ENCODE measurements at regions not wholly inside any gene's neighbourhood (a gene's known extent, or its start where the extent isn't known, plus 50 kb on each side); places are given as distances from the start of the nearest gene placed in this dataset.
"Not testable (repeated sequence)": the region's sequence is repeated elsewhere in the genome, so short reads cannot be mapped to it uniquely, and the experiment has no call there.

GRCh38 chr22:47615051-47615450 lies 852.6 kb downstream of the TBC1D22A start:
- DNase-seq: peak; percentile 48
- peaks cover 0 to 46% (median 0%) of the 10 kb centered on the region in 7 donors for H3K27me3 ChIP-seq (replicated peaks in 1 of 7)
- H3K4me3 ChIP-seq: no peak overlapping the region
- TF ChIP-seq POLR2A (IDR thresholded peaks at IDR 0.05): no peak
- TF ChIP-seq CTCF (IDR thresholded peaks at IDR 0.05 in 8 of 11, conservative IDR thresholded peaks at IDR 0.05 in 3 of 11): no peak
- no peak for TF ChIP-seq POLR2AphosphoS5 (IDR thresholded peaks at IDR 0.05)
- H3K27ac ChIP-seq: no peak overlapping the region
- no peaks in the 10 kb centered on the region for H3K4me1 ChIP-seq
- intact Hi-C loops (cut with DNase I; ENCODE audit: low total_unique reads): no loop called here
- H3K9me3 ChIP-seq: peaks cover 0 to 4% (median 0%) of the 10 kb centered on the region in 8 donors
- 77 to 89% (median 84%) methylated on average over 10 of the region's 10 CpGs for WGBS, 5 donors
- H3K36me3 ChIP-seq: no peaks in the 10 kb centered on the region

- Histone ChIP-seq H3K27me3 (replicated peaks in 1 of 7) (peaks cover 0 to 49% (median 0%) of the 10 kb centered on the region in 7 donors), H3K27ac (no peak overlapping the region), H3K4me3 (no peak overlapping the region), H3K36me3 (no peaks in the 10 kb centered on the region), H3K4me1 (no peaks in the 10 kb centered on the region), H3K9me3 (peaks cover 0 to 10% (median 0%) of the 10 kb centered on the region in 8 donors)
- 86 to 91% (median 89%) methylated on average over 13 of the region's 13 CpGs for WGBS, 5 donors
- intact Hi-C loops (cut with DNase I; ENCODE audit: low total_unique reads): no loop called here
- DNase-seq: peak; percentile 51
- TF ChIP-seq CTCF (IDR thresholded peaks at IDR 0.05 in 8 of 11, conservative IDR thresholded peaks at IDR 0.05 in 3 of 11) (no peak), POLR2AphosphoS5 (IDR thresholded peaks at IDR 0.05) (no peak), POLR2A (IDR thresholded peaks at IDR 0.05) (no peak)
Observed at GRCh38 chr22:47613606-47614350, 851.3 kb downstream of the TBC1D22A start.

GRCh38 chr22:47613181-47613580 lies 850.7 kb downstream of the TBC1D22A start:
- WGBS, 5 donors: 68 to 75% (median 71%) methylated on average over 11 of the region's 11 CpGs
- peak; percentile 46 for DNase-seq
- H3K27me3 ChIP-seq (replicated peaks in 1 of 7): peaks cover 0 to 50% (median 0%) of the 10 kb centered on the region in 7 donors
- H3K4me1 ChIP-seq; intact Hi-C loops (cut with DNase I; ENCODE audit: low total_unique reads); H3K36me3 ChIP-seq; H3K4me3 ChIP-seq; H3K27ac ChIP-seq: not testable (repeated sequence)
- peaks cover 0 to 10% (median 0%) of the 10 kb centered on the region in 8 donors for H3K9me3 ChIP-seq

- no peak overlapping the region for H3K27ac ChIP-seq
- peaks cover 0 to 49% (median 0%) of the 10 kb centered on the region in 7 donors for H3K27me3 ChIP-seq (replicated peaks in 1 of 7)
- TF ChIP-seq POLR2AphosphoS5 (IDR thresholded peaks at IDR 0.05): no peak
- no peak for TF ChIP-seq POLR2A (IDR thresholded peaks at IDR 0.05)
- peak; percentile 28 for DNase-seq
- intact Hi-C loops (cut with DNase I; ENCODE audit: low total_unique reads): no loop called here
- H3K4me3 ChIP-seq: no peak overlapping the region
- H3K9me3 ChIP-seq: peaks cover 0 to 10% (median 0%) of the 10 kb centered on the region in 8 donors
- WGBS, 5 donors: 70 to 83% (median 82%) methylated on average over 17 of the region's 17 CpGs
- no peaks in the 10 kb centered on the region for H3K4me1 ChIP-seq
- no peaks in the 10 kb centered on the region for H3K36me3 ChIP-seq
Observed at GRCh38 chr22:47612311-47612910, 850.0 kb downstream of the TBC1D22A start.

- Histone ChIP-seq H3K36me3 (no peaks in the 10 kb centered on the region), H3K27ac (no peak overlapping the region), H3K4me1 (no peaks in the 10 kb centered on the region), H3K9me3 (peaks cover 0 to 10% (median 0%) of the 10 kb centered on the region in 8 donors), H3K4me3 (no peak overlapping the region), H3K27me3 (replicated peaks in 1 of 7) (peaks cover 0 to 49% (median 0%) of the 10 kb centered on the region in 7 donors)
- intact Hi-C loops (cut with DNase I; ENCODE audit: low total_unique reads): no loop called here
- peak; percentile 36 for DNase-seq
- TF ChIP-seq POLR2A (IDR thresholded peaks at IDR 0.05): no peak
- TF ChIP-seq POLR2AphosphoS5 (IDR thresholded peaks at IDR 0.05): no peak
- TF ChIP-seq CTCF (IDR thresholded peaks at IDR 0.05 in 8 of 11, conservative IDR thresholded peaks at IDR 0.05 in 3 of 11): no peak
- WGBS, 5 donors: 87 to 97% (median 96%) methylated on average over 8 to 9 of the region's 9 CpGs
Observed at GRCh38 chr22:47610764-47611163, 848.3 kb downstream of the TBC1D22A start.

All from spleen (tissue), 11 donors.